ENCODE measurements at regions not wholly inside any gene's neighbourhood (a gene's known extent, or its start where the extent isn't known, plus 50 kb on each side); places are given as distances from the start of the nearest gene placed in this dataset.

- intact Hi-C loops (cut with DNase I): no loop called here
Observed at GRCh38 chrX:42628471-42628870, 149.5 kb downstream of the PPP1R2C start.

GRCh38 chrX:42627891-42628290 is 150.1 kb downstream of the PPP1R2C start:
- intact Hi-C loops (cut with DNase I): no loop called here
- no peak for DNase-seq (ENCODE audit: low spot score)

More at GRCh38 chrX:42628471-42628870, 149.5 kb downstream of the PPP1R2C start:
- DNase-seq (ENCODE audit: low spot score): no peak

GRCh38 chrX:42624524-42624923 is 153.4 kb downstream of the PPP1R2C start:
- no peak for DNase-seq (ENCODE audit: low spot score)
- intact Hi-C loops (cut with DNase I): no loop called here

- intact Hi-C loops (cut with DNase I): no loop called here
- DNase-seq (ENCODE audit: low spot score): no peak
Observed at GRCh38 chrX:42619068-42619467, 158.9 kb downstream of the PPP1R2C start.

GRCh38 chrX:42616981-42617380 is 161.0 kb downstream of the PPP1R2C start:
- intact Hi-C loops (cut with DNase I): no loop called here
- DNase-seq (ENCODE audit: low spot score): no peak

- intact Hi-C loops (cut with DNase I): no loop called here
- no peak for DNase-seq (ENCODE audit: low spot score)
Observed at GRCh38 chrX:42615161-42615563, 162.8 kb downstream of the PPP1R2C start.

- intact Hi-C loops (cut with DNase I): no loop called here
- no peak for DNase-seq (ENCODE audit: low spot score)
Observed at GRCh38 chrX:42606591-42606990, 171.4 kb downstream of the PPP1R2C start.

GRCh38 chrX:42604302-42604701 is 173.7 kb downstream of the PPP1R2C start:
- intact Hi-C loops (cut with DNase I): no loop called here
- no peak for DNase-seq (ENCODE audit: low spot score)

- DNase-seq (ENCODE audit: low spot score): no peak
- intact Hi-C loops (cut with DNase I): no loop called here
Observed at GRCh38 chrX:42603016-42603415, 174.9 kb downstream of the PPP1R2C start.

GRCh38 chrX:42602566-42602965 is 175.4 kb downstream of the PPP1R2C start:
- intact Hi-C loops (cut with DNase I): no loop called here
- DNase-seq (ENCODE audit: low spot score): no peak

GRCh38 chrX:42602136-42602535 is 175.8 kb downstream of the PPP1R2C start:
- intact Hi-C loops (cut with DNase I): no loop called here
- DNase-seq (ENCODE audit: low spot score): no peak

GRCh38 chrX:42597481-42597880 is 180.5 kb downstream of the PPP1R2C start:
- intact Hi-C loops (cut with DNase I): no loop called here
- DNase-seq (ENCODE audit: low spot score): no peak

GRCh38 chrX:42585842-42586621 is 191.9 kb downstream of the PPP1R2C start:
- intact Hi-C loops (cut with DNase I): no loop called here
- DNase-seq (ENCODE audit: low spot score): no peak

- intact Hi-C loops (cut with DNase I): no loop called here
- DNase-seq (ENCODE audit: low spot score): no peak
Observed at GRCh38 chrX:42577936-42578470, 200.0 kb downstream of the PPP1R2C start.

- DNase-seq (ENCODE audit: low spot score): no peak
- intact Hi-C loops (cut with DNase I): no loop called here
Observed at GRCh38 chrX:42567268-42567667, 210.7 kb downstream of the PPP1R2C start.

GRCh38 chrX:42565739-42566138 is 212.2 kb downstream of the PPP1R2C start:
- no peak for DNase-seq (ENCODE audit: low spot score)
- intact Hi-C loops (cut with DNase I): no loop called here

GRCh38 chrX:42546800-42547199 is 231.2 kb downstream of the PPP1R2C start:
- intact Hi-C loops (cut with DNase I): no loop called here
- DNase-seq (ENCODE audit: low spot score): no peak

- intact Hi-C loops (cut with DNase I): no loop called here
Observed at GRCh38 chrX:42544883-42545282, 233.1 kb downstream of the PPP1R2C start.

GRCh38 chrX:42541554-42541953 is 236.4 kb downstream of the PPP1R2C start:
- intact Hi-C loops (cut with DNase I): no loop called here
- no peak for DNase-seq (ENCODE audit: low spot score)

More at GRCh38 chrX:42544883-42545282, 233.1 kb downstream of the PPP1R2C start:
- no peak for DNase-seq (ENCODE audit: low spot score)

GRCh38 chrX:42540146-42540545 is 237.8 kb downstream of the PPP1R2C start:
- no peak for DNase-seq (ENCODE audit: low spot score)
- intact Hi-C loops (cut with DNase I): no loop called here

GRCh38 chrX:42538405-42538804 is 239.6 kb downstream of the PPP1R2C start:
- intact Hi-C loops (cut with DNase I): no loop called here
- no peak for DNase-seq (ENCODE audit: low spot score)
